DMS79 (cell line): ENCODE measurements at regions not wholly inside any gene's neighbourhood (a gene's known extent, or its start where the extent isn't known, plus 50 kb on each side); places are given as distances from the start of the nearest gene placed in this dataset.

Source experiments
- DNase-seq: peaks from one replicate; lab custom pipeline; 2025; lab: John Stamatoyannopoulos, UW

GRCh38 chr2:221347471-221347870 lies 224.6 kb downstream of the EPHA4 start:
- DNase-seq: no peak

- DNase-seq: no peak
Observed at GRCh38 chr2:221350616-221351015, 221.5 kb downstream of the EPHA4 start.

GRCh38 chr2:221353201-221353600 lies 218.9 kb downstream of the EPHA4 start:
- DNase-seq: no peak

- no peak for DNase-seq
Observed at GRCh38 chr2:221360312-221360711, 211.8 kb downstream of the EPHA4 start.

- no peak for DNase-seq
Observed at GRCh38 chr2:221360742-221361141, 211.4 kb downstream of the EPHA4 start.

- DNase-seq: no peak
Observed at GRCh38 chr2:221361633-221362032, 210.5 kb downstream of the EPHA4 start.

- no peak for DNase-seq
Observed at GRCh38 chr2:221364672-221365071, 207.4 kb downstream of the EPHA4 start.
